ENCODE measurements at regions not wholly inside any gene's neighbourhood (a gene's known extent, or its start where the extent isn't known, plus 50 kb on each side); places are given as distances from the start of the nearest gene placed in this dataset.

DNA sequence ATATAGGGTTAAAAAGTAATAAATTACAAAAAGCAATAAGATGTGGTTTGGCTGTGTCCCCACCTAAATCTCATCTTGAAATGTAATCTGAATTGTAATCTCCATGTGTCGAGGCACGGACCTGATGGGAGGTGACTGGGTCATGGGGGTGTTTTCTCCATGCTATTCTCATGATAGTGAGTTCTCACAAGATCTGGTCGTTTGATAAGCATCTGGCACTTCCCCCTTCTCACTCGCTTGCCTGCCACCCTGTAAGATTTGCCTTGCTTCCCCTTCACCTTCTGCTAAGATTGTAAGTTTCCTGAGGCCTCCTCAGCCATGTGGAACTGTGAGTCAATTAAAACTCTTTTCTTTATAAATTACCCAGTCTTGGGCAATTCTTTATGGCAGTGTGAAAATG lies 577.4 kb downstream of the TBC1D4 start (continued):
- TF ChIP-seq, protein P1, sequence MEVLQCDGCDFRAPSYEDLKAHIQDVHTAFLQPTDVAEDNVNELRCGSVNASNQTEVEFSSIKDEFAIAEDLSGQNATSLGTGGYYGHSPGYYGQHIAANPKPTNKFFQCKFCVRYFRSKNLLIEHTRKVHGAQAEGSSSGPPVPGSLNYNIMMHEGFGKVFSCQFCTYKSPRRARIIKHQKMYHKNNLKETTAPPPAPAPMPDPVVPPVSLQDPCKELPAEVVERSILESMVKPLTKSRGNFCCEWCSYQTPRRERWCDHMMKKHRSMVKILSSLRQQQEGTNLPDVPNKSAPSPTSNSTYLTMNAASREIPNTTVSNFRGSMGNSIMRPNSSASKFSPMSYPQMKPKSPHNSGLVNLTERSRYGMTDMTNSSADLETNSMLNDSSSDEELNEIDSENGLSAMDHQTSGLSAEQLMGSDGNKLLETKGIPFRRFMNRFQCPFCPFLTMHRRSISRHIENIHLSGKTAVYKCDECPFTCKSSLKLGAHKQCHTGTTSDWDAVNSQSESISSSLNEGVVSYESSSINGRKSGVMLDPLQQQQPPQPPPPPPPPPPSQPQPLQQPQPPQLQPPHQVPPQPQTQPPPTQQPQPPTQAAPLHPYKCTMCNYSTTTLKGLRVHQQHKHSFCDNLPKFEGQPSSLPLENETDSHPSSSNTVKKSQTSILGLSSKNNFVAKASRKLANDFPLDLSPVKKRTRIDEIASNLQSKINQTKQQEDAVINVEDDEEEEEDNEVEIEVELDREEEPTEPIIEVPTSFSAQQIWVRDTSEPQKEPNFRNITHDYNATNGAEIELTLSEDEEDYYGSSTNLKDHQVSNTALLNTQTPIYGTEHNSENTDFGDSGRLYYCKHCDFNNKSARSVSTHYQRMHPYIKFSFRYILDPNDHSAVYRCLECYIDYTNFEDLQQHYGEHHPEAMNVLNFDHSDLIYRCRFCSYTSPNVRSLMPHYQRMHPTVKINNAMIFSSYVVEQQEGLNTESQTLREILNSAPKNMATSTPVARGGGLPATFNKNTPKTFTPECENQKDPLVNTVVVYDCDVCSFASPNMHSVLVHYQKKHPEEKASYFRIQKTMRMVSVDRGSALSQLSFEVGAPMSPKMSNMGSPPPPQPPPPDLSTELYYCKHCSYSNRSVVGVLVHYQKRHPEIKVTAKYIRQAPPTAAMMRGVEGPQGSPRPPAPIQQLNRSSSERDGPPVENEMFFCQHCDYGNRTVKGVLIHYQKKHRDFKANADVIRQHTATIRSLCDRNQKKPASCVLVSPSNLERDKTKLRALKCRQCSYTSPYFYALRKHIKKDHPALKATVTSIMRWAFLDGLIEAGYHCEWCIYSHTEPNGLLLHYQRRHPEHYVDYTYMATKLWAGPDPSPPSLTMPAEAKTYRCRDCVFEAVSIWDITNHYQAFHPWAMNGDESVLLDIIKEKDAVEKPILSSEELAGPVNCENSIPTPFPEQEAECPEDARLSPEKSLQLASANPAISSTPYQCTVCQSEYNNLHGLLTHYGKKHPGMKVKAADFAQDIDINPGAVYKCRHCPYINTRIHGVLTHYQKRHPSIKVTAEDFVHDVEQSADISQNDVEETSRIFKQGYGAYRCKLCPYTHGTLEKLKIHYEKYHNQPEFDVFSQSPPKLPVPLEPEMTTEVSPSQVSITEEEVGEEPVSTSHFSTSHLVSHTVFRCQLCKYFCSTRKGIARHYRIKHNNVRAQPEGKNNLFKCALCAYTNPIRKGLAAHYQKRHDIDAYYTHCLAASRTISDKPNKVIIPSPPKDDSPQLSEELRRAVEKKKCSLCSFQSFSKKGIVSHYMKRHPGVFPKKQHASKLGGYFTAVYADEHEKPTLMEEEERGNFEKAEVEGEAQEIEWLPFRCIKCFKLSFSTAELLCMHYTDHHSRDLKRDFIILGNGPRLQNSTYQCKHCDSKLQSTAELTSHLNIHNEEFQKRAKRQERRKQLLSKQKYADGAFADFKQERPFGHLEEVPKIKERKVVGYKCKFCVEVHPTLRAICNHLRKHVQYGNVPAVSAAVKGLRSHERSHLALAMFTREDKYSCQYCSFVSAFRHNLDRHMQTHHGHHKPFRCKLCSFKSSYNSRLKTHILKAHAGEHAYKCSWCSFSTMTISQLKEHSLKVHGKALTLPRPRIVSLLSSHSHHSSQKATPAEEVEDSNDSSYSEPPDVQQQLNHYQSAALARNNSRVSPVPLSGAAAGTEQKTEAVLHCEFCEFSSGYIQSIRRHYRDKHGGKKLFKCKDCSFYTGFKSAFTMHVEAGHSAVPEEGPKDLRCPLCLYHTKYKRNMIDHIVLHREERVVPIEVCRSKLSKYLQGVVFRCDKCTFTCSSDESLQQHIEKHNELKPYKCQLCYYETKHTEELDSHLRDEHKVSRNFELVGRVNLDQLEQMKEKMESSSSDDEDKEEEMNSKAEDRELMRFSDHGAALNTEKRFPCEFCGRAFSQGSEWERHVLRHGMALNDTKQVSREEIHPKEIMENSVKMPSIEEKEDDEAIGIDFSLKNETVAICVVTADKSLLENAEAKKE (CRISPR knock-in tag; IDR thresholded peaks at IDR 0.05) = no peak
- TF ChIP-seq POLR2AphosphoS5 (IDR thresholded peaks at IDR 0.05; ENCODE audit: low read depth) = no peak
- TF ChIP-seq, protein P2, sequence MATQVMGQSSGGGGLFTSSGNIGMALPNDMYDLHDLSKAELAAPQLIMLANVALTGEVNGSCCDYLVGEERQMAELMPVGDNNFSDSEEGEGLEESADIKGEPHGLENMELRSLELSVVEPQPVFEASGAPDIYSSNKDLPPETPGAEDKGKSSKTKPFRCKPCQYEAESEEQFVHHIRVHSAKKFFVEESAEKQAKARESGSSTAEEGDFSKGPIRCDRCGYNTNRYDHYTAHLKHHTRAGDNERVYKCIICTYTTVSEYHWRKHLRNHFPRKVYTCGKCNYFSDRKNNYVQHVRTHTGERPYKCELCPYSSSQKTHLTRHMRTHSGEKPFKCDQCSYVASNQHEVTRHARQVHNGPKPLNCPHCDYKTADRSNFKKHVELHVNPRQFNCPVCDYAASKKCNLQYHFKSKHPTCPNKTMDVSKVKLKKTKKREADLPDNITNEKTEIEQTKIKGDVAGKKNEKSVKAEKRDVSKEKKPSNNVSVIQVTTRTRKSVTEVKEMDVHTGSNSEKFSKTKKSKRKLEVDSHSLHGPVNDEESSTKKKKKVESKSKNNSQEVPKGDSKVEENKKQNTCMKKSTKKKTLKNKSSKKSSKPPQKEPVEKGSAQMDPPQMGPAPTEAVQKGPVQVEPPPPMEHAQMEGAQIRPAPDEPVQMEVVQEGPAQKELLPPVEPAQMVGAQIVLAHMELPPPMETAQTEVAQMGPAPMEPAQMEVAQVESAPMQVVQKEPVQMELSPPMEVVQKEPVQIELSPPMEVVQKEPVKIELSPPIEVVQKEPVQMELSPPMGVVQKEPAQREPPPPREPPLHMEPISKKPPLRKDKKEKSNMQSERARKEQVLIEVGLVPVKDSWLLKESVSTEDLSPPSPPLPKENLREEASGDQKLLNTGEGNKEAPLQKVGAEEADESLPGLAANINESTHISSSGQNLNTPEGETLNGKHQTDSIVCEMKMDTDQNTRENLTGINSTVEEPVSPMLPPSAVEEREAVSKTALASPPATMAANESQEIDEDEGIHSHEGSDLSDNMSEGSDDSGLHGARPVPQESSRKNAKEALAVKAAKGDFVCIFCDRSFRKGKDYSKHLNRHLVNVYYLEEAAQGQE (IDR thresholded peaks at IDR 0.05; ENCODE audit: unreplicated experiment) = no peak

DNA sequence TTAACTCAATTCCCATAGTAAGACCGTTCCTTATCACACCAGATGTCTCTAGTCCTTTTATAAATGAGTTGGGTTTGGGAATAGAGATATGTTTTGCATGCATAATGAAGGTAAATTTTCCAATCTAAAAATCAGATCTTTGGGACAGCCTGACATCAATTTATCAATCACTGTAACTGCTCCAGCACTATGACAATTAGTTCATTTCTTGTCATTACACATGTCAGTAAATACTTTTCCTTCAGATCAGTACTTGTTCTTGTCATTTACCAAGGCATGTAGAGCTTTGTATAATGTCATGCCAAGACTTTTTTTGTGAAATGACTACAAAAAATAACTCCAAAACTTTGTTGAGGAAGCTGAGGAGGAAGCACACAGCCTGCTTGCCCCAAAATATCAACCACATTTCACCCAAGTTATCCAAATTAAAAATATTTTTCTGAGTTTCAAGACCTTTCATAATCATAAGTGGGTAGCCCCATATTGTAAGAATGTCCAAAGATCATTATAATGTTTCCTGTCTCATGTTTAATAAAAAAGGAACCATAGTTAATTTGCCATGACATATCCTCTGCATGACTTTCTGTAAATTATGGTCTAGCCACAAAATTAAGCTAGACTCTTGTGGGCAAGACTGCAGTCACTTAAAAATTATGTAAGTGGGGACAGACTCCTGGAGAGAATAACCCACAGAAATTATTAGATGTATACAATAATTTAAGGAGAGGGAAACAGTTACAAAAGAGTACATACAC lies 586.8 kb downstream of the TBC1D4 start:
- Histone ChIP-seq H4K20me1 (replicated peaks; ENCODE audit: insufficient read depth) (no peaks in the 10 kb centered on the region), H3F3A (replicated peaks; ENCODE audit: low read depth) (no peaks in the 10 kb centered on the region), H3K79me2 (replicated peaks; ENCODE audit: insufficient read depth) (no peaks in the 10 kb centered on the region), H2AFZ (no peak overlapping the region), H3K27me3 (ENCODE audit: insufficient read depth) (no peaks in the 10 kb centered on the region), H3K9me2 (ENCODE audit: insufficient read depth) (no peaks in the 10 kb centered on the region), H3K4me2 (no peak overlapping the region), H3K27ac (ENCODE audit: low read depth) (no peak overlapping the region), H3K36me3 (ENCODE audit: insufficient read depth) (no peaks in the 10 kb centered on the region), H3K4me3 (no peak overlapping the region), H3K4me1 (ENCODE audit: insufficient read depth) (no peaks in the 10 kb centered on the region)
- Mint-ChIP-seq H3K27ac (no peak overlapping the region), H3K27me3 (ENCODE audit: insufficient read depth, low read depth, poor library complexity) (peaks cover 2% of the 10 kb centered on the region), H3K4me3 (no peak overlapping the region), H3K9me3 (no peaks in the 10 kb centered on the region), H3K36me3 (ENCODE audit: low read depth) (no peaks in the 10 kb centered on the region), H3K4me1 (no peaks in the 10 kb centered on the region)
- DNase-seq (ENCODE audit: low spot score) (no peak), ATAC-seq (no peak)
- no peak for TF ChIP-seq POLR2AphosphoS5 (IDR thresholded peaks at IDR 0.05; ENCODE audit: low read depth)
- no peak for TF ChIP-seq ZNF331 (CRISPR knock-in tag; IDR thresholded peaks at IDR 0.05; ENCODE audit: low read depth)
- no peak for TF ChIP-seq EZH2 (IDR thresholded peaks at IDR 0.05; ENCODE audit: low read depth, unreplicated experiment)
